ENCODE measurements at regions not wholly inside any gene's neighbourhood (a gene's known extent, or its start where the extent isn't known, plus 50 kb on each side); places are given as distances from the start of the nearest gene placed in this dataset.
A peak's percentile ranks its signal among the peaks of the same experiment; 100 is the strongest.

DNA sequence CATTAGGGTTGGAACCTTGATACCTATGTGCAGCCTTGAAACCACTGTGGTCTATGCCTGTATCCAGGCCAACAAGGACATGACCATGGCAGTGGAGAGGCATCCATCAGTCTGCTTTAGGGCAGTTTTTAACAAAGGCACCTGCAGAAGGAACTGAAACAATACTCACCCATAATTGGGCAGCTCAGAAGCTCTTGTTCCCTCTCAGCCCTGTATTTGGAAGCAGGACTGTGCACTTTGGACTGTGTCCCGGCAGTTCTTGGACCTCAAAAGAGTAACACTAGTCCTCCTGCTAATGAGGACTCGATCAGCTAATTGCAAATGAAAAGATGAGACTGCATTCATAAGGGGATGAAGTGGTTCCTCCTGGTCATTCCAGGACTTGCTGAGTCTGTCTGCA is 500.2 kb upstream of the TNP1 start:
- no peak for TF ChIP-seq POLR2AphosphoS5 (IDR thresholded peaks at IDR 0.05)
- TF ChIP-seq, protein P1, sequence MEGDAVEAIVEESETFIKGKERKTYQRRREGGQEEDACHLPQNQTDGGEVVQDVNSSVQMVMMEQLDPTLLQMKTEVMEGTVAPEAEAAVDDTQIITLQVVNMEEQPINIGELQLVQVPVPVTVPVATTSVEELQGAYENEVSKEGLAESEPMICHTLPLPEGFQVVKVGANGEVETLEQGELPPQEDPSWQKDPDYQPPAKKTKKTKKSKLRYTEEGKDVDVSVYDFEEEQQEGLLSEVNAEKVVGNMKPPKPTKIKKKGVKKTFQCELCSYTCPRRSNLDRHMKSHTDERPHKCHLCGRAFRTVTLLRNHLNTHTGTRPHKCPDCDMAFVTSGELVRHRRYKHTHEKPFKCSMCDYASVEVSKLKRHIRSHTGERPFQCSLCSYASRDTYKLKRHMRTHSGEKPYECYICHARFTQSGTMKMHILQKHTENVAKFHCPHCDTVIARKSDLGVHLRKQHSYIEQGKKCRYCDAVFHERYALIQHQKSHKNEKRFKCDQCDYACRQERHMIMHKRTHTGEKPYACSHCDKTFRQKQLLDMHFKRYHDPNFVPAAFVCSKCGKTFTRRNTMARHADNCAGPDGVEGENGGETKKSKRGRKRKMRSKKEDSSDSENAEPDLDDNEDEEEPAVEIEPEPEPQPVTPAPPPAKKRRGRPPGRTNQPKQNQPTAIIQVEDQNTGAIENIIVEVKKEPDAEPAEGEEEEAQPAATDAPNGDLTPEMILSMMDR (IDR thresholded peaks at IDR 0.05), result no peak
- no peak for TF ChIP-seq POLR2A (IDR thresholded peaks at IDR 0.05)
- intact Hi-C loops (cut with DNase I; ENCODE audit: low total_unique reads), result no loop called here
- H3K36me3 ChIP-seq, result no peaks in the 10 kb centered on the region
- DNase-seq (ENCODE audit: low spot score in 2 of 2), result peak in 1 of 2 donors; percentile 29
- H3K27ac ChIP-seq, result peak overlapping the region; percentile 26 to 37
- H3K4me3 ChIP-seq, result no peak overlapping the region
- H3K4me1 ChIP-seq, result peaks cover 0 to 4% of the 10 kb centered on the region in 2 donors
- no peaks in the 10 kb centered on the region for H3K27me3 ChIP-seq
- no peaks in the 10 kb centered on the region for H3K9me3 ChIP-seq

DNA sequence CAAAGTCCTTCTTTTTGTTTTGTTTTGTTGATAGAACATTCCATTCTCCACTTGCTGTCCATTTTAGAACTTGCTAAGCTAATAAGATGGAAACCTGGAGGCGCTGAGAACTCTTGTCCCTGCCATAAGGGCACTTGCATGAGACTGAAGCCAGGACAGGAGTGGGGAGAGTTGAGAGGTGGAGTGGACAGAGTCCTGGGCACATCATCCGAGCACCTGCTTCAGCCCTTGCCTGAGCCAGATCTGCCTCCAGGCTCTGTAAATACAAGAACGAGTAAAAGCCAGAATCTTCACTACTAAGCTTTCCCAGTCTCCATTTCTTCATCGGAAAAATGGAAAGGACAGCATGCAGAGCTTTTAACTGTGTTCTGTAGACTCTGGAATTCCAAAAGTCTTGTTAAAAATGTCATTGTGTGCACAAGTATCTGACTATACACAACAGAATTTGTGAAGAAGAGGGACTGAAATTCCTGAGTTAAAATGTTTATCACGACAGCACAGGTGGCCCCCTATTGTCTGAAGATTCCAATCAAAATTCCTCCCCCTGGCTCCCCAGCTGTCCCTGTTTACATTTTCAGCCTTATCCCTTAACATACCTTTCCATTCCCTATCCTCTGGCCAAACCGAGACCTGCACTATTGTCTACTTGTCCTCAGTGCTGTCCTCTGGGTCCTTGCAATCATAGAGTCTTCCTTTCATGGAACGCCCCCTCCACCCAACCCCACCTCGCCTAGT is 498.2 kb upstream of the TNP1 start:
- Histone ChIP-seq H3K9me3 (no peaks in the 10 kb centered on the region), H3K4me3 (no peak overlapping the region), H3K27ac (peak overlapping the region; percentile 61 to 65), H3K36me3 (no peaks in the 10 kb centered on the region), H3K27me3 (no peaks in the 10 kb centered on the region), H3K4me1 (peaks cover 0 to 4% of the 10 kb centered on the region in 2 donors)
- TF ChIP-seq, protein P1 (IDR thresholded peaks at IDR 0.05), result no peak
- TF ChIP-seq POLR2A (IDR thresholded peaks at IDR 0.05) (no peak), POLR2AphosphoS5 (IDR thresholded peaks at IDR 0.05) (no peak)
- DNase-seq (ENCODE audit: low spot score in 2 of 2), result no peak
- intact Hi-C loops (cut with DNase I; ENCODE audit: low total_unique reads), result loop anchor here (1.0 kb wide), 1 partner anchor 17 kb away; no protein-coding TSS in a partner anchor

DNA sequence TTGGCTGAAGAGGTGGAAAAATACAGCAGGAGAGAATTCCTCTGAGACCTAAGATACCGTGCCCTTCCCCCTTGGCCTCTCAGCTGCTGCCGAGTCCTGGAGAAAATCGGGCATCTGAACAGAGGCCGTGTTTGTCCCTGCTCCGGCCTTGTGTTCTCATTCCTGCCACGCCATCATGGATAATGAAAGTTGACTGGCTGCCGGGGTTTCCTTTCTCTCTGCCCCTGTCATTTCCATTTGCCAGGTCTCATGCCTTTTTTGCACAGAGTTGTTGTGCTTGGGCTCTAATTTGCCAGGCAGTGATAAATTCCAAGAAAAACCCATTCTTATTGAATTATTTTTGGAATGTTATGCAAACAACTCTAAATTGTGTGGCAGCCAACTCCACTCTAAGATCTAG is 496.9 kb upstream of the TNP1 start:
- H3K4me3 ChIP-seq, result peak overlapping the region in 1 of 3 donors; percentile 13
- TF ChIP-seq POLR2A (IDR thresholded peaks at IDR 0.05) (no peak), POLR2AphosphoS5 (IDR thresholded peaks at IDR 0.05) (peak in 1 of 3 donors; percentile 20)
- TF ChIP-seq, protein P1 (IDR thresholded peaks at IDR 0.05), result no peak
- intact Hi-C loops (cut with DNase I; ENCODE audit: low total_unique reads), result loop anchor here (1.0 kb wide), 1 partner anchor 19 kb away; no protein-coding TSS in a partner anchor
- H3K36me3 ChIP-seq, result no peaks in the 10 kb centered on the region
- H3K27me3 ChIP-seq, result no peaks in the 10 kb centered on the region
- H3K27ac ChIP-seq, result peak overlapping the region; percentile 65 to 66
- DNase-seq (ENCODE audit: low spot score in 2 of 2), result peak in 1 of 2 donors; percentile 48
- no peaks in the 10 kb centered on the region for H3K9me3 ChIP-seq
- peaks cover 0 to 4% of the 10 kb centered on the region in 2 donors for H3K4me1 ChIP-seq

DNA sequence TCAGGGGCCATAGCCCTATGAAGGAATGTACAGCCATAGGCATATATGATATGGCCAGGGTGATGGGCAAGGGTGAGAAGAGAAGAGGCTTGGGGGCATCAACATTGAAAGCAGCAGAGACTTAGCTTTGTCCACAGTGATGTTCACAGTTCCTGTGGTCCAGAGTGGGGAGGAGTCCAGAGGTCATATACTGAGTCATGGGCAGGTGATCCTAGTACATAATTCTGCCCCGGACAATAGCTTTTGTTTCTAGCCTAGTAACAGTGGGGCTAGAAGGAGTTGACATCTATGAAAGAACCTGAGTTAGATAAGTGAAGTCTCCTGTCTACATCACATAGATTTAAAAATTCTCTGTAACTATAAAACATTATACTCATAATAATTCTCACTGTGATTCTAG is 496.3 kb upstream of the TNP1 start:
- no peaks in the 10 kb centered on the region for H3K27me3 ChIP-seq
- no peaks in the 10 kb centered on the region for H3K9me3 ChIP-seq
- no peaks in the 10 kb centered on the region for H3K36me3 ChIP-seq
- H3K4me1 ChIP-seq, result peaks cover 0 to 1% of the 10 kb centered on the region in 2 donors
- no peak for DNase-seq (ENCODE audit: low spot score in 2 of 2)
- TF ChIP-seq POLR2AphosphoS5 (IDR thresholded peaks at IDR 0.05) (no peak), POLR2A (IDR thresholded peaks at IDR 0.05) (no peak)
- TF ChIP-seq, protein P1 (IDR thresholded peaks at IDR 0.05), result no peak
- intact Hi-C loops (cut with DNase I; ENCODE audit: low total_unique reads), result no loop called here
- H3K4me3 ChIP-seq, result no peak overlapping the region
- H3K27ac ChIP-seq, result peak overlapping the region; percentile 65 to 66

DNA sequence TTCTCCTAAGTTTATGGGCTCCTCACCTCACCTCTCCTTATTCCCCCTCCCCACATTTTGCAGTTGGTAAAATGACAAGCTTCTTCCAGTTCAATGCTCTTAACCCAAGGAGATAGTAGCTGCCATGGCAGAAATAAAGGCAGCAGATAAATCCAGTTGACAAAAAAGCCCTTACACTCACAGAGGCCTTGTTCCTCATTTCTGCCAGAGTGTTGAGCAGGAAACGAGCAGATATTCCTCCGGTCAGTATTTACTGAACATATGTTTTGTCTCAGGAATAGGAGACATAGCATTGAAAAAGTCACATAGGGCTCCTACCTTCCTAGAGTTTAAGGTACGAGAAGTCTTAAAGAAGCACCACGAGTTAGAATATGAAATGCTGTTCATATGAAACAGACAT is 493.7 kb upstream of the TNP1 start:
- Histone ChIP-seq H3K9me3 (no peaks in the 10 kb centered on the region), H3K36me3 (no peaks in the 10 kb centered on the region), H3K27ac (no peak overlapping the region), H3K27me3 (no peaks in the 10 kb centered on the region), H3K4me3 (no peak overlapping the region), H3K4me1 (no peaks in the 10 kb centered on the region)
- no peak for TF ChIP-seq POLR2A (IDR thresholded peaks at IDR 0.05)
- no peak for TF ChIP-seq POLR2AphosphoS5 (IDR thresholded peaks at IDR 0.05)
- TF ChIP-seq, protein P1 (IDR thresholded peaks at IDR 0.05), result no peak
- intact Hi-C loops (cut with DNase I; ENCODE audit: low total_unique reads), result no loop called here
- DNase-seq (ENCODE audit: low spot score in 2 of 2), result no peak
